Stimulated activated CD8-positive, alpha-beta memory T cell treated with anti-CD3 and anti-CD28 coated beads, Interleukin-7, amount 100 ng/mL, for 48 hours (primary cell): ENCODE measurements at regions not wholly inside any gene's neighbourhood (a gene's known extent, or its start where the extent isn't known, plus 50 kb on each side); places are given as distances from the start of the nearest gene placed in this dataset.

Experiments
- DNase-seq, 2 donors: peaks; one replicate each; pipeline ENCODE4 v3.0.0-alpha.2; 2020; ENCODE audit warnings: low read depth in 1 of 2; ENCODE audit errors: extremely low read depth in 1 of 2

DNA sequence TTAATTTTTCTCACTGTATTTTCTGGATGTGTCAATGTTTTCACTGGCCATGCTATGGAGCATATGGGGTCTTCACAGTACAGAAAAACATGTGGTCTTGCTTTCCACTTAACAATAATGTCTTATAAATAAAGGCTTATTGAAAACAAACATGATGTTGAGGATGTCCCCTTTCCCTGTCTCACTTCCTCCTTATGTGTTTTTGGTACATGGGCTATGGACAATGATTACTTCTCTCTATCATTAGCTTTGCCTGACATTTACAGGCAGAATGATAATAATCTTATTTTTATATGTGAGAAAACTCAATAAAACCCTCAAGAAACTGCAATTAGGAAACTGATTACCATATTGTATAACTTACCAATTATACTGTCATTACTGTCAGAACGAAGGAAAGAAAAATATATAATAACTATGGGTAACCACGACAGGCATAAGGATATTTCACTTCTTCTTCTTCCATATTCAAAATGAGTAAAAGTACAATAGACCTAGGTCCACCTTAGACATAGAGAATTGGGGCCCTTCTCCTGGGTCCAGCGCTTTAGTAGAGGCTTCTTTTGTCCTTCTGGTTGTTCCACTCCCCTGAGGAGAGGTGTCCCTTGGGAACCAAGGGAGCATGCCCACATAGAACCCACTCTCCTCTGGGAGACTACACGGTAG, 375.0 kb downstream of the MAN2A1 start:
- no peak for DNase-seq

DNA sequence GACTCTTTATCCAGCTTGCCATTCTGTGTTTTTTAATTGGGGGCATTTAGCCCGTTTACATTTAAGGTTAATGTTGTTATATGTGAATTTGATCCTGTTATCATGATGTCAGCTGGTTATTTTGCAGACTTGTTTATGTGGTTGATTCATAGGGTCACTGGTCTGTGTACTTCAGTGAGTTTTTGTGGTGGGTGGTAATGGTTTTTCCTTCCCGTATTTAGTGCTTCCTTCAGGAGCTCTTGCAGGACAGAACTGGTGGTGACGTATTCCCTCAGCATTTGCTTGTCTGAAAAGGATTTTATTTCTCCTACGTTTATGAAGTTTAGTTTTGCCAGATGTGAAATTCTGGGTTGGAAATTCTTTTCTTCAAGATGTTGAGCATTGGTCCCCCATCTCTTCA, 381.1 kb downstream of the MAN2A1 start:
- DNase-seq, result no peak

DNA sequence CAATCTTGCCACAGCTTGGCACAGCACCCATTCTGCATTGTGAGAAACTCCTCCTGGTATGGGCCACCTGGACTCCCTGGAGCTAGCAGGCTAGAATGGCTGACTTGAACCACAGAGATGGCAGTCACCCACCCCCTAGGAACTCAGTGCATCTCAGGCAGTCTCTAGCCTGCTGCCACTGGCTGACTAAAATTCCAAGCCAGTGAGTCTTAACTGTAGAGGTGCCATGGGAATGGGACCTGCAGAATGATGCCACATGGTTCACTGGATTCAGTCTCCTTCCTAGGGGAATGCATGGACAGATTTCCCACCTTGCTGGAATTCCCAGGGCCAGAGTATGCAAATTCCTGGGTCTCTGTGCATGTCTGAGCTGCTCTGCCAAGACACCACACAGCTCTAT, 382.9 kb downstream of the MAN2A1 start:
- no peak for DNase-seq

DNA sequence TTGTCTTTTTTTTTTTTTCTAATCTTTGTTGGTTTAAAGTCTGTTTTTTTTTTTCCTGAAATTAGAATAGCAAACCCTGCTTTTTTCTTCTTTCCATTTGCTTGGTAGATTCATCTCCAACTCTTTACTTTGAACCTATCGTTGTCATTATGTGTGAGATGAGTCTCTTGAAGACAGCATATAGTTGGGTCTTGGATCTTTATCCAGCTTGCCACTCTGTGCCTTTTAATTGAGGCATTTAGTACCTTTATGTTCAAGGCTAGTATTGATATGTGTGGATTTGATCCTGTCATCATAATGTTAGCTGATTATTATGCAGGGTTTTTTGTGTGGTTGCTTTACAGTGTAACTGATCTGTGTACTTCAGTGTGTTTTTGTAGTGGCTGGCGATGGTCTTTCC, 383.8 kb downstream of the MAN2A1 start:
- no peak for DNase-seq

DNA sequence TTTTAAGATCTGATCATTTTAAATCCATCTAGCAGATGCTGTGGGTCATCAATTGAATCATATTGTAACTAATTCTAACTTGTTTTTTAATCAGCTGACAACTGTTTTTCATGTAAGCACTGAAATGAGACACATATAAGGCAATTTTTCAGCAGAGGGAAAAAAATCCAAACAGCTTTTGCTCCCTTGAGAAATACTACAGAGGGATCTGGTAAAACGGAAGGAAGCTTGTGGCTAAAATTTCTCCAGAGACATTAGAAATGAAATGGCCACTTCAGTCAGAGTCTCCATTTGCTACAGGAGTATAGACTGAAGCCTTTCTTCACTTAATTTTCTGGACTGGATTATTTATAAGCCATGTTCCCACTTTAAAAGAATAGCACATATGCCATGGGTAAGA, 385.9 kb downstream of the MAN2A1 start:
- DNase-seq, result no peak

DNA sequence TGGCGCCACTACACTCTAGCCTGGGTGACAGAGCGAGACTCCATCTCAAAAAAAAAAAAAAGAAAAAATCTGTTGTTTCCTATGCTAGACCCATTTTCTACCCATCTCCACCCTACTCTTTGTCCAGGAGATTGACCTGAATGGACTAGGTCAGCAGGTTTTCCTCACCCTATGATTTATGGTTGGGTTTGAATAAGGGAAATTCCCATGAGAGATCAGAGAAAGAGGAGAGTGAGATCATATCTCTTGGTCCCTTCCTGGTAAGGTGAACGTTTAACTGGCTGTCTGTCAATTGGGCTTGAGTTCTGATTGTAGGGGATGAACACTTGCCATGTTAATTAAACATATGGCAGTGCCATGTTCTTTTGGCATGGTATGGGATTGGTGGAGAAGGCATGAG, 387.4 kb downstream of the MAN2A1 start:
- no peak for DNase-seq

DNA sequence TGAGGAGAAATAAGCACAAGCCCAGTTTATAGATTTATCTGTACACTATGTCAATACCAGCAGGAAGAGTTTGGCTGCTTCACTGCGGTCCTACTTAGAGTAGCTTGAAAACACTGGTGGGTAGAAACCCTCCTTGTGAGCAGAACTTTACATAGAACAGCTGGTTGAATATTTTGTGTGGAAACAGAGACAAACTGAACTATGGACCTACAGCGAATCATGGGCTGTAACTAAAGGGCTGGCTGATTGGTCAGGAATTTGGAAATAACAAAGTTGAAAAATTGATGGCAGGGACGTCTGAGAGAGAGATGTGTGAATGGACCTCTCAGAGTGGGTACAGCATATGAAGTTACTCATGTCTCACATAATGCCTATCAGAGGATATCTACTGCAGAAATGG, 392.5 kb downstream of the MAN2A1 start:
- DNase-seq, result no peak

DNA sequence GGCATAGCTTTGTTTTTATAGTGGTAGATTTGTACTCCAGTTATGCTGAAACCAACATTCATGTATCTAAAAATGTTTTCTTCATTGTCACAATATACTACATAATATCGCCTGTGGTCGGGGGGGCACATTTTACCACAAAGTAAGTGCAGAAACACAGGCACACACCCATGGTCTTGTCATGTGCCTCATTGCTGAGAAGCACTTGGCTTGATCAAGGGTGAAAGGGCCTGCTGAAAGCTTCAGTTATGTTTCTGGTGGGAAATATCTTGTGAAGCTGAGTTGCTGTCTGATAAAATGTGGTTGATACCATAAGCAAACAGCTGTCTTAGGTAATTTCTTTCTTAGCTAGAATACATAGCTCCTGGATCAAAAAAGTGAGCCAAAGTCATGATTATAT, 393.1 kb downstream of the MAN2A1 start:
- no peak for DNase-seq

DNA sequence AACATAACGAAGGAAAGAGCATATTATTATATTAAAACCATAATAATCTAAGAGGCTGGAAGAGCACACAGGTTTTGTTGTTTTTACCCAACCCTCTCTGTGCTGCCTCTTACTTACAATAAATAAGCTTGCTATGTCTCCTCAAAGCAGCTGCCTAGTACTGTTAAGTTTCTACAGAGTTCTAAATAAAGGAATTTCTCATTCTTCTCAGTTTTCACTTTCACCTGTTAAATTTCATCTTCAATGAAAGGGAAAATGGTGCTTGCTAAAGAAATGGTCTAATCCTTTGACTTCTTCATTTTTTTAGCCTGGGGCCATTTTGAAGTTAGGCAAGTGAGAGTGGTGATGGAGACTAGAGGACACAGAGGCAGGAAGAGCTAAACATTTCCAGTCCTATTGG, 396.1 kb downstream of the MAN2A1 start:
- no peak for DNase-seq

DNA sequence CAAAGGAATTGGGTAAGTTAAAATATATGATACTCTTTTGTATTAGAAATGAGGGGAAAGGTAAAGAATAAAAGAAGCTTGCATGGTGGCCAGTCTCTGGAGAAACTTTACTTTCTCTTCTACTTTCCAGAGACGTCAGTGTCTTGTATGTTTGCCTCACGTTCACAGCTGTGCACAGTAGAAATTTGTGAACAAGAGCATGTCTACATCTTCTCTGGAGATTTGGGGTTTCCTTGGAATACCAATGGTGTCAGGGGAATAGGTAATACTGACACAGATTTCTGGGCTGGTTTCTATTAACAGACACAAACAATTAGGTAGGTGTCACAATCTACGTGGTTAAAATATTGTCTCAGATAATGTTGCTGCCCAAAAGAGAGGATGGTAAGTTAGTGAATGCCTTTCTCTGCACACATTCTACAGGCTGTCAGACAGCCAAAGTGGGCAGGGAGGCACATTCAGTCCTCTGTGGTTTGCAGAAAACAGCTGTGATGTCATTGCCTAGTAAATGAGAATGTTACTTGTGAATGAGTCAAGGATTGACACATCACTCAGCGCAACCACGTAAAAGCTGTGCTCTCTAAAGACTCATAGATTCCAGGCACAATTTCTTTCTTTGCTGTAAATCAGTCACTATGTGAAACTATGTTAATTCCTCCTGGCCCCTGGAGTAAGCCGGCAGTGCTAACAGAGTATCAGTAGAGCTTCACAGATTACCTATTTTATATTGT, 397.1 kb downstream of the MAN2A1 start:
- DNase-seq, result peak; percentile 4 to 70

DNA sequence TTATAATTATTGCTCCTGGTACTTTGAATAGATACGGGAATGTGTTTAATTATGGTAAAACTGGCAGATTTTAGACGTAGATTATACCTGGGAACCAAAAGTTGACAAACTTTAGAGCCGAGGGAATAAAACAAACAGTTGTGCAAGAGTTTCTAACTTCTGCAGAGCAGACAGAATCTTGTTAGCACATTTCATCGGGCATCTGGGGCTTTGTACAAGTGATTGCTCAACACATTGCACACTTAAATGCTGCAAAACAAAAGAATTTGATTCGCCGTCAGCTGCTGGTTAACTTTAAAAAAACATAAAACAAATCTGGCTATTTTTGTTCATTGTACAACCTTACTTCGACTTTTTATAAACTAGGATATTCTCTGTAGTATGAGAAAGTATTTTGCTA, 398.1 kb downstream of the MAN2A1 start:
- DNase-seq, result no peak

DNA sequence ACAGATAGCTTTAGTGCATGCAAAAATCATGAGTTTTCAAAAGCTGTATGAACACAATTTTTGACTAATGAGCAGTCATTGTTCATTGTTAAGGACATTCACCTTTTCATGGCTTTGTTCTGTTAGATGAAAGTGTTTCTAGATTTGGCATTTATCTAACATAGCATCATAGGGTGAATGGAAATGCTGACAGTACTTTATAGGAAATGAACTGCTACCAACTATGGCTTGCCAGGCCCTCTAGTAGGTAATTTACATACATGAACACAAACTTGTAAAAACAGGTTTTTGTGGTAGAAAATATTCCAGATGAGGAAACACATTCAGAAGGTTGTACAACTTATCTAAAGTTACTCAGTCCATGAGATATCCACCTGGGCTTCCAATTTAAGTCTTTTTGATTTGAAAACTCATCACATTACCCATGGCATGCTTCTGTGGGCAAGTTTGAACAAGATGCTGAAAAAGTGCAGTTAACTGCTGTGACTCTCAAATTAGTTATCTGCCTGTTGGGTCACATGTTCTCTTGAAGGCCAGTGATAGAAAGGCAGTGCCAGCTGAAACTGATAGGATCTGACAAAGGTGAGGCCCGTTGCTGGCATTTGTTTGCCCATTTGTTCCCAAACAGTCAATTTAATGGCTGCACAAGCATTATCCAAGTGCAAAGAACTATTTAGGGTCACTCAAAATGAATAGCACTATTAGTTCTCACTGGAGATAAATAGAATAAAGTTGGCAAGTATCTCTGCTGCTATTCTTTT, 399.1 kb downstream of the MAN2A1 start:
- no peak for DNase-seq

DNA sequence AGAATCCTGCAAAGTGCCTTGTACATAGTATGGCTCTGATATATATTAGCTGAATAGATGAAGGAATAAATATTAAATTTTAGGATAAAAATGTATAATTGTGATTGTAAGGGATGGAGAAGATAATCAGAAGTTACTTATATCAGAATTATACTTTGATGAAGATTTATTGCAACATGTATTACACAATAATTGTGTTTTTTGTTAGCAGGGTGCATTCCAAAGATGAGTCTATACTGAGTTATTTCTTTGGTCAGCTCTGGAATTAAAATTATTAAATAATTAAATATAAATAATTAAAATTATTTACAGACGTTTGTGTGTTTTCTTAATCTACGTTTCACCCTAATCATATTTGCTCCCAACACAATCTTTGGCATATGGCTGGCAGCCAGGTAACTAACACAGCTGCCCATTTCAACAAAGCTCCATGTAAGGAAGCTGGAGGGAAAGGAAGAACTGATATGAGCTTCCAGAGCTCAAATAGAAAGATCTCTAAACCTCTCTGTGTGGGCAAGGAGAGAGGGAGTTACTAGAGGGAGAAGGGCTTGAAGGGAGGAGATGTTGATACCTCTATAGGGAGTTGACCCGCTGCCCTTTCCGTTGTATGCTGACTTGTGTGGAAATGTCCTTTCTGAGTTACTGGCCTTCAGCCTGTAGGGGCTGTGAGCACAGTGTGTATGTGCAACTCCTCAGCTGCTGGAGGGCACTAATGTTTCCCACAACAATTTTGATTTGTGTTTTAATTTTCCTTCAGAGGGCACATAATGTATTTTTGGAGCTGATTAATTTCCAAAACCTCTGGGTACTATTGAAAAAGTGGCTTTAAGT, 403.4 kb downstream of the MAN2A1 start:
- DNase-seq, result no peak

DNA sequence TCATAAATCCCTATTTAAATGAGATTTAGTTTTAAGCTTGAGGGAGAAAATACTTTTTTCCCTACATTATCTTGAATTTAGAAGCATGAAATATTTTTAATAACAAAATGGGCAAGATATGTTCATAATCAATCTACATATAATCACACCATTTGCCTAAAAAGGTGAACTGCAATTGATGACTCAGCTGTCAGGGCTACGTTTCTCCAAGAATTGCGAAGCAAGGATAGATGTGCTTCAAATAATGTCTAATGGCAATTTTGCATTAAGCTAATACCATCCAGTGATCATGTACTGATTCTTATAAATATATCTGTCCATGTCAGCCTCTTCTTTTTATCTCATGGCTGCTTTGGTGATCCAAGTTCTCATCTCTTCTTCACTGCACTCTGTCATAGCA, 404.4 kb downstream of the MAN2A1 start:
- DNase-seq, result no peak

DNA sequence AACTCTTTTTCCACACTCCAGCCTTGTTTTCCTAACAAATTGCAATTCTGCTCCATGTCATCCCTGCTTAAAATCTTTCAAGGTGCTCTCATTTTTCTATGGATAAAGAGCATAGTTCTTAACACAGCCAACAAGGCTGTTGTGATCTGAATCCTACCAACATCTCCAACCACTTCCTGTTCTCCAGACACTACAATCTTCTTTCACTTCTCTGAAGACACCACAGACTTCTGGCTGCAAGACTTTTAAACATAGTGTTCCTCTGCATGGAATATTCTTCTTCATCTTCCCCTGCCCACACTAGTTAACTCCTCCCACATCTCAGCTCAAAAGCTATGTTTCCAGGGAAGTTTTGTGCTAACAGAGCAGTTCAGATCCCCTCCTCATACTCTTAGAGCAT, 404.8 kb downstream of the MAN2A1 start:
- DNase-seq, result no peak

DNA sequence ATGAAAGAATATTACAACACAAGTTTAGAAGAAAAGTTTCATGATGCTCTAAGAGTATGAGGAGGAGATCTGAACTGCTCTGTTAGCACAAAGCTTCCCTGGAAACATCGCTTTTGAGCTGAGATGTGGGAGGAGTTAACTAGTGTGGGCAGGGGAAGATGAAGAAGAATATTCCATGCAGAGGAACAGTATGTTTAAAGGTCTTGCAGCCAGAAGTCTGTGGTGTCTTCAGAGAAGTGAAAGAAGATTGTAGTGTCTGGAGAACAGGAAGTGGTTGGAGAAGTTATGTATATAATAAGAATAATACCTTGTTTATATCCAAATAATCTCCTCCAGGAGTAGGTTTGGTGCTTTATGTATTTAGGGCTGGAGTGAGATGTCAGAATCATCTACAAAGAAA, 406.7 kb downstream of the MAN2A1 start:
- DNase-seq, result no peak

DNA sequence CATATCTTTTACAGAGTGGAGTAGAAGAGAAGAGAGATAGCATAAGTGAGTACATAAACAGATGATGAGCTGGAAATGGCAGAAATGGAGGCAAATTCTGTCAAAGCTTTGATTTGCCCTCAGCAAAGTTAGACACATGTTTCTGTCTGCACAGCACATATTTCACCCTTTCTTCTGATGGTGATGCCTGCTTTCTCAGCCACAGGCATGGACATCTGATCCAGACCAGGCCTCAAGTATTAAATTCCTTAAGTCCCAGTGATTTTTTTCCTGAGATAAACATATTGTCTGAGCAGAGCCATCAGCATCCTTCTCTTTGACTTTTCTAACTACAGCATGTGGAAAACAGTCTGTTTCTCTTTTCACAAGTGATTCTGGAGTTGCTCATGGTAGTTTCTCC, 409.8 kb downstream of the MAN2A1 start:
- no peak for DNase-seq

DNA sequence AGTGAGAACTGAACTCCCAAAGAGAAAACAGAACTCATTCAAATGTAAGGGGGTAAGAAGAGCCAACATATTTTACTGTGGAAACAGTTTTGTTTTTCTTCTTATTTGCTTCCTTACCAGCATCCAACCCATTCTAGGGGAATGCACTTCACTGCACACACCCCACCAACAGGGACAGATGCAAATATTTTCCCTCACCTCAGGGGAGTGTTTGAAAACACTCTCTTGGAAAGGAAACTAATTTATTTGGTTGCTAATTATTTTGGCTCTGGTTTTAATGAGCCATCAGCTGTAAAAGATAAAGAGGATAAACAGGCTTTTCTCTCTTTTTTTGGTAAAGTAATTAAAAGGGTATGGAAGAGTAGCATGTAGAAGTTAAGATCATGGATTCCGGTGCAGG, 413.4 kb downstream of the MAN2A1 start:
- no peak for DNase-seq

DNA sequence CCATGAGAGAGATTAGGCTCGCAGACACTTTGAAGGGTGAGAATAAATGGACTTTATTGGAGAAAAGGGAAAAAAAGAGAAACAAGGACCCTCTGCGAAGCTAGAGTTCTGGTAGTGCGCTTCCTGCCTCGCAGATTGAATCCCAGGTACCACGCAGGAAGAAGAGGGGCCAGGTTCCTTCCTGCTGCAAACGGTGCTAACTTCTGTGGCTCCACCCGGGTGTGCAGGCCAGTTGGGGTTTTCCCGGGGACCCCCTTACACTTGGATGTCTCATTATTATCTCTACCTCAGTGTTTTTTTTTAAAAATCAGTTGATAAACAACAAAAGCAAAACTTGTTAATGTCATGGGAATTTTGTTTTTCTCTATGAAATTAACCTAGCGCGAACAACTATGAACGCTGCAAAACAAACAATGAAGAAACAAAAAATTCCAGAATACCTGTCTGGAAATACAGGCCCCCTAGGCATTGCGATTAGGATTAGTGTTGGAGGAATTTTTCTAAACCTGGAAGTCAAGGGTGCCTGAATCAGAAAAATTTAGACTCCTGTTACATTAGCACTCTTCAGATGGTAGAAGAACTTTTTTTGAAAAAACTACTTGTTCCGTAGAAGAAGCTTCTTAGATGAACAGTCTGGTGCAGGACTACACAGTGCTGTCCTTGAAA, 414.5 kb downstream of the MAN2A1 start:
- DNase-seq, result no peak

DNA sequence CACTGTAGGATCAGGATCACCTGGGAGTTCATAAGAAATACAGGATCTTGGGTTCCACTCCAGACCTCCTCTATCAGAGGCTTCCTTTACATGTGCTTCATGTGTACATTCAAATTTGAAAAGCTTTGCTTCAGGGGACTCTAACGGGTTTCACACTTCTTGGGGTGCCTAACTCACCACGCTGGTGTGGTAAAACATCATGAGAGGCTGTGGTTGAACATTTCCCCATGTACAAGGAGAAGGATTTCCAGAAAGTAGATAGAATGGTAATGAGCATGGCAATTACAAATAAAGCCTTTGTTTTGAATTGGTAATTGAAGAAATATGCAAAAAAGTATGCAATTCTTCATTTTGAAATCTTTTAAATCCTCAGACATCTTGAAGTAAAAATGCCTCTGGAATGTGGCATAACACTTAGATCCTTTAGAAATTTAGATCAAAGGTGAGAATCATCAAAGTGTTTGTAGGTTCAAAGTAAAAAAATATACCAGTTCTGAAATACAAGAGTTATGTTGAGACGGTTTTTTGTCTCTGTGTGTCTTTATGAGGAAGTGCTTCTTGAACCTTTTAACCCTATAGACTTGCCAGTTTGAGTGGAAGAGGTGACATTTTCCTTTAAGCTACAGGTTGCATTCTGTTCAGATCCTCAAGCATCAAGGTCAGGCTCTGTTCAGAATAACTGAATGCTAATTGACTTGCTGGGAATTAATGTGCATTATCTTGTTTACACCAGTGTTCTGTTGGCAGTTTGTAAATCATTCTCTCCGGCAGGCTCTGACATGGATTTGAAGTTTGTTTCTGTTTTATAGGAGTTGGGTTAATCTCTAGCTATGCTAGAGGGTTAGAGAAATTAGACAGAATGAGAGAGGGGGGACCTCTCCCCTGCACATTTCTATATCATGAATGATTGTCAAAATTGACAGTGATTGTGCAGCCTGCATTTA, 415.3 kb downstream of the MAN2A1 start:
- DNase-seq, result no peak
